Stimulated activated CD4-positive, alpha-beta T cell treated with anti-CD3 and anti-CD28 coated beads, Interleukin-12 subunit alpha, Interleukin-12 subunit beta, amount 100 ng/mL, for 48 hours (primary cell): ENCODE measurements at regions not wholly inside any gene's neighbourhood (a gene's known extent, or its start where the extent isn't known, plus 50 kb on each side); places are given as distances from the start of the nearest gene placed in this dataset.

Experiments used
- DNase-seq, 3 donors: peaks; one replicate each; pipeline ENCODE4 v3.0.0-alpha.2; 2020; ENCODE audit warnings: low read depth in 2 of 3, low spot score in 1 of 3

GRCh38 chr11:57100638-57101331 lies 81.0 kb upstream of the LRRC55 start:
- DNase-seq, result no peak

- DNase-seq, result no peak
Observed at GRCh38 chr11:57103899-57104605, 77.7 kb upstream of the LRRC55 start.

GRCh38 chr11:57109331-57109730 lies 72.4 kb upstream of the LRRC55 start:
- DNase-seq, result no peak

- DNase-seq, result no peak
Observed at GRCh38 chr11:57111619-57112018, 70.1 kb upstream of the LRRC55 start.

- peak in 1 of 3 donors; percentile 2 for DNase-seq
Observed at GRCh38 chr11:57116654-57117053, 65.1 kb upstream of the LRRC55 start.

GRCh38 chr11:57120192-57120965 lies 61.4 kb upstream of the LRRC55 start:
- no peak for DNase-seq

- no peak for DNase-seq
Observed at GRCh38 chr11:57121996-57122395, 59.8 kb upstream of the LRRC55 start.

- DNase-seq, result no peak
Observed at GRCh38 chr11:57123590-57123989, 58.2 kb upstream of the LRRC55 start.

GRCh38 chr11:57124505-57124904 lies 57.2 kb upstream of the LRRC55 start:
- DNase-seq, result no peak

GRCh38 chr11:57124917-57125316 lies 56.8 kb upstream of the LRRC55 start:
- no peak for DNase-seq

- DNase-seq, result no peak
Observed at GRCh38 chr11:57126766-57127400, 54.9 kb upstream of the LRRC55 start.

- DNase-seq, result no peak
Observed at GRCh38 chr11:57131080-57131790, 50.5 kb upstream of the LRRC55 start.
